ENCODE measurements at regions not wholly inside any gene's neighbourhood (a gene's known extent, or its start where the extent isn't known, plus 50 kb on each side); places are given as distances from the start of the nearest gene placed in this dataset.

- H3K79me2 ChIP-seq (ENCODE audit: control insufficient read depth, low read length), result no peaks in the 10 kb centered on the region
These were observed 1247.1 kb upstream of the TENM4 start for GRCh38 chr11:80687941-80688340.

GRCh38 chr11:80686889-80687288 is 1246.1 kb upstream of the TENM4 start:
- Histone ChIP-seq H3F3A (ENCODE audit: control insufficient read depth, insufficient read depth) (no peaks in the 10 kb centered on the region), H3K27ac (ENCODE audit: low read depth, low read length) (no peak overlapping the region), H4K20me1 (ENCODE audit: control insufficient read depth, insufficient read depth, low read depth, low read length) (no peaks in the 10 kb centered on the region), H3K27me3 (ENCODE audit: control insufficient read depth, low read length) (no peaks in the 10 kb centered on the region), H3K4me1 (ENCODE audit: control insufficient read depth, low read length) (no peaks in the 10 kb centered on the region), H3K36me3 (ENCODE audit: control insufficient read depth, low read length) (no peaks in the 10 kb centered on the region), H3K4me2 (ENCODE audit: low read length) (no peak overlapping the region), H3K4me3 (ENCODE audit: low read length) (no peak overlapping the region), H3K9me3 (ENCODE audit: control insufficient read depth, insufficient read depth, low read length) (no peaks in the 10 kb centered on the region), H3K9me2 (replicated peaks; ENCODE audit: control insufficient read depth, low read length) (no peaks in the 10 kb centered on the region), H3K79me2 (ENCODE audit: control insufficient read depth, low read length) (no peaks in the 10 kb centered on the region)
- TF ChIP-seq CTCF (IDR thresholded peaks at IDR 0.05; ENCODE audit: low read depth, low read length, poor library complexity, severe bottlenecking) (no peak), EZH2phosphoT487 (IDR thresholded peaks at IDR 0.05; ENCODE audit: borderline replicate concordance, low read length) (no peak)

More at GRCh38 chr11:80687941-80688340, 1247.1 kb upstream of the TENM4 start:
- no peaks in the 10 kb centered on the region for H3K27me3 ChIP-seq (ENCODE audit: control insufficient read depth, low read length)
- no peak overlapping the region for H3K4me3 ChIP-seq (ENCODE audit: low read length)
- no peaks in the 10 kb centered on the region for H3K9me2 ChIP-seq (replicated peaks; ENCODE audit: control insufficient read depth, low read length)
- H4K20me1 ChIP-seq (ENCODE audit: control insufficient read depth, insufficient read depth, low read depth, low read length), result no peaks in the 10 kb centered on the region
- no peak for TF ChIP-seq CTCF (IDR thresholded peaks at IDR 0.05; ENCODE audit: low read depth, low read length, poor library complexity, severe bottlenecking)
- TF ChIP-seq EZH2phosphoT487 (IDR thresholded peaks at IDR 0.05; ENCODE audit: borderline replicate concordance, low read length), result no peak
- no peaks in the 10 kb centered on the region for H3F3A ChIP-seq (ENCODE audit: control insufficient read depth, insufficient read depth)
- no peak overlapping the region for H3K27ac ChIP-seq (ENCODE audit: low read depth, low read length)
- no peaks in the 10 kb centered on the region for H3K36me3 ChIP-seq (ENCODE audit: control insufficient read depth, low read length)
- no peaks in the 10 kb centered on the region for H3K4me1 ChIP-seq (ENCODE audit: control insufficient read depth, low read length)
- no peaks in the 10 kb centered on the region for H3K9me3 ChIP-seq (ENCODE audit: control insufficient read depth, insufficient read depth, low read length)
- no peak overlapping the region for H3K4me2 ChIP-seq (ENCODE audit: low read length)

GRCh38 chr11:80673566-80673965 is 1232.7 kb upstream of the TENM4 start:
- Histone ChIP-seq H3K27ac (ENCODE audit: low read depth, low read length) (no peak overlapping the region), H3K9me2 (replicated peaks; ENCODE audit: control insufficient read depth, low read length) (no peaks in the 10 kb centered on the region), H3K79me2 (ENCODE audit: control insufficient read depth, low read length) (no peaks in the 10 kb centered on the region), H3K9me3 (ENCODE audit: control insufficient read depth, insufficient read depth, low read length) (no peaks in the 10 kb centered on the region), H3K27me3 (ENCODE audit: control insufficient read depth, low read length) (no peaks in the 10 kb centered on the region), H3K4me3 (ENCODE audit: low read length) (no peak overlapping the region), H3K4me2 (ENCODE audit: low read length) (no peak overlapping the region), H3K36me3 (ENCODE audit: control insufficient read depth, low read length) (no peaks in the 10 kb centered on the region), H3F3A (ENCODE audit: control insufficient read depth, insufficient read depth) (no peaks in the 10 kb centered on the region), H4K20me1 (ENCODE audit: control insufficient read depth, insufficient read depth, low read depth, low read length) (no peaks in the 10 kb centered on the region), H3K4me1 (ENCODE audit: control insufficient read depth, low read length) (no peaks in the 10 kb centered on the region)
- TF ChIP-seq CTCF (IDR thresholded peaks at IDR 0.05; ENCODE audit: low read depth, low read length, poor library complexity, severe bottlenecking) (no peak), EZH2phosphoT487 (IDR thresholded peaks at IDR 0.05; ENCODE audit: borderline replicate concordance, low read length) (no peak)

GRCh38 chr11:80669620-80670019 is 1228.8 kb upstream of the TENM4 start:
- Histone ChIP-seq H4K20me1 (ENCODE audit: control insufficient read depth, insufficient read depth, low read depth, low read length) (no peaks in the 10 kb centered on the region), H3K27me3 (ENCODE audit: control insufficient read depth, low read length) (no peaks in the 10 kb centered on the region)

More at GRCh38 chr11:80669620-80670019, 1228.8 kb upstream of the TENM4 start:
- TF ChIP-seq CTCF (IDR thresholded peaks at IDR 0.05; ENCODE audit: low read depth, low read length, poor library complexity, severe bottlenecking) (no peak), EZH2phosphoT487 (IDR thresholded peaks at IDR 0.05; ENCODE audit: borderline replicate concordance, low read length) (no peak)
- no peaks in the 10 kb centered on the region for H3F3A ChIP-seq (ENCODE audit: control insufficient read depth, insufficient read depth)
- no peaks in the 10 kb centered on the region for H3K9me2 ChIP-seq (replicated peaks; ENCODE audit: control insufficient read depth, low read length)
- H3K27ac ChIP-seq (ENCODE audit: low read depth, low read length), result no peak overlapping the region
- no peaks in the 10 kb centered on the region for H3K4me1 ChIP-seq (ENCODE audit: control insufficient read depth, low read length)
- H3K9me3 ChIP-seq (ENCODE audit: control insufficient read depth, insufficient read depth, low read length), result no peaks in the 10 kb centered on the region
- no peak overlapping the region for H3K4me2 ChIP-seq (ENCODE audit: low read length)
- H3K4me3 ChIP-seq (ENCODE audit: low read length), result no peak overlapping the region
- H3K36me3 ChIP-seq (ENCODE audit: control insufficient read depth, low read length), result no peaks in the 10 kb centered on the region
- no peaks in the 10 kb centered on the region for H3K79me2 ChIP-seq (ENCODE audit: control insufficient read depth, low read length)
